GM19463 (cell line): ENCODE measurements at regions not wholly inside any gene's neighbourhood (a gene's known extent, or its start where the extent isn't known, plus 50 kb on each side); places are given as distances from the start of the nearest gene placed in this dataset.
"Not testable (repeated sequence)": the region's sequence is repeated elsewhere in the genome, so short reads cannot be mapped to it uniquely, and the experiment has no call there.

ENCODE experiments used
- ATAC-seq: cut with Tn5 transposase; IDR thresholded peaks from one replicate; pipeline ENCODE4 v1.9.1; 2021; ENCODE audit warnings: mild to moderate bottlenecking, moderate library complexity; ENCODE audit not compliant: unreplicated experiment

DNA sequence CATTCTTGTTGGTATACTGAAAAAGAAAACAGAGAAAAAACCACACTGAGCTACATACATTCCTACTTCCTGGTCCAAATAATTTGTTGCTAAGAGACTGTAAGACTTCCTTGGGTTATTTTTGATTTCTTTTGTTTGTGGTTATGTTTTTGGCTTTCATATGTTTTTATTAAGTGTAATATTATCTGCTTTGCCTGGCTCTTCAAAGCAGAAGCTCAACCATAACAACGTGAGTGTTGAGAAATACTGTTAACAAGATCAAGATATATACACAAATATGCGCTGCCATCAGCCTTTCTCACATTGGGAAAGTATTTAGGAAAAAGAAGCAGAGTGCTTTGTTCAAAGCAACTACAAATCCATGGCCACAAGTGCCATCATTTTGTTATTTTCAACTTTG is 556.2 kb upstream of the CBLB start:
- ATAC-seq: no peak

- ATAC-seq: no peak
These were observed 557.1 kb upstream of the CBLB start for GRCh38 chr3:106425916-106426315.

- ATAC-seq: no peak
These were observed 559.8 kb upstream of the CBLB start for GRCh38 chr3:106428565-106428994.

DNA sequence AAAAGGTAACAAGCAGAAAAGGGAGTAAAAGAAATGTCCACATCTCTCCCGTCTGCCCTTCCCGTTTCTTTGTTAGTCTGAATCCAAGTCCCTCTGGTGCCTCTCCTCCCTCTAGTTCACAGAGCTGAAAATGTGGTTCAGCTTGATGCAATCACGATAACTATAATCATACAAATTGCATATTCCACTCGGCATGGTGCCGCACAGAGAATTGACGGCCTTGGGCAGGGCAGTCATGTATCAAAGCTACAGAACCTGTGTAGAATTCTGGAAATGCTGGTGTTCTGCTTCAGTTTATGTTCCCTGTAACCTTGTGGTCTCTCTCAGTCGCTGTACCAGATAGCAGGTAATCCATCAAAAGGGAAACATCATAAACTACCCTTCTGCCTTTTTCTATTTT is 562.9 kb upstream of the CBLB start:
- no peak for ATAC-seq

DNA sequence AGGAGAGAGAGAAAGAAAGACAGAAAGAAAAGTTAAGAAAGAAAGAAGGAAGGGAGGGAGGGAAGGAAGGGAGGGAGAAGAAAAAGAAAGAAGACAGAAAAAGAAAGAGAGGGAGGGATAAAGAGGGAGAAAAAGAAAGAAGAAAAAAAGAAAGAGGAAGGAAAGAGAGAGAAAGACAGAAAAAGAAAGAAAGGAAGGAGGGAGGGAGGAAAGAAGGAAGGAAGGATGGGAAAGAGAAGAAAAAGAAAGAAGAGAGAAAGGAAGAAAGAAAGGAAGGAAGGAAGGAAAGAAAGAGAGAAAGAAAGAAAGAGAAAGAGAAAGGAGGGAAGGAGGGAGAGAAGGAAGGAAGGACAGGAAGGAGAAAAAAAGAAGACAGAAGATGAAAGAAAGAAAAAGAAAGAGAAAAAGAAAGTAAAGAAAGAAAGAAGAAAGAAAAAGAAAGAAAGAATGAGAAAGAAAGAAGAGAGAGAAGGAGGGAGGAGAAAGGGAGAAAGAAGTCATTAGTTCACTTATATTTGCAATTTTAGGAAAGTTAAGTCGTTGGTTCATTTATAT is 567.2 kb upstream of the CBLB start:
- no peak for ATAC-seq

- ATAC-seq: no peak
These were observed 570.1 kb upstream of the CBLB start for GRCh38 chr3:106438887-106439286.

GRCh38 chr3:106440672-106441071 is 571.9 kb upstream of the CBLB start:
- ATAC-seq: peak; percentile 80

GRCh38 chr3:106446271-106446670 is 577.5 kb upstream of the CBLB start:
- no peak for ATAC-seq

GRCh38 chr3:106447723-106448301 is 579.0 kb upstream of the CBLB start:
- no peak for ATAC-seq

DNA sequence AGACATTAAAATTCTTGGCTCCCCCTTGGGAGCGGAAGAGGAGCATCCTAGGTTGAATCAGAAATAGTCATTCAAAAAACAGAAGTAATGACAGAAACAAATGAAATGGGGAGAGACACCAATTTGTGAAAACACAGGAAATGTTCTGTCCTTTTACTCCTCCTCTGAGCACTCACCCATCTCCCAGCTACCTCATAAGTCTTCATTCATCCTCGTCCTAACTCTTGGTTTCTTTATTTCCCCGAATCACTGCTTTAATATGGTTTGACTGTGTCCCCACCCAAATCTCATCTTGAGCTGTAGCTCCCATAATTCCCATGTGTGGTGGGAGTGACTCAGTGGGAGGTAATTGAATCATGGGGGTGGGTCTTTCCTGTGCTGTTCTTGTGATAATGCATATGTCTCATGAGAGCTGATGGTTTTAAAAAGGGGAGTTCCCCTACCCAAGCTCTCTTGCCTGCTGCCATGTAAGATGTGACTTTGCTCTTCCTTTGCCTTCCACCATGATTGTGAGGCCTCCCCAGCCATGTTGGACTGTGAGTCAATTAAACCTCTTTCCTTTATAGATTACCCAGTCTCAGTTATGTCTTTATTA is 579.7 kb upstream of the CBLB start:
- not testable (repeated sequence) for ATAC-seq

- no peak for ATAC-seq
These were observed 583.3 kb upstream of the CBLB start for GRCh38 chr3:106452096-106452495.

GRCh38 chr3:106454497-106454896 is 585.7 kb upstream of the CBLB start:
- no peak for ATAC-seq

GRCh38 chr3:106457281-106458180 is 588.7 kb upstream of the CBLB start:
- peak; percentile 99 for ATAC-seq

DNA sequence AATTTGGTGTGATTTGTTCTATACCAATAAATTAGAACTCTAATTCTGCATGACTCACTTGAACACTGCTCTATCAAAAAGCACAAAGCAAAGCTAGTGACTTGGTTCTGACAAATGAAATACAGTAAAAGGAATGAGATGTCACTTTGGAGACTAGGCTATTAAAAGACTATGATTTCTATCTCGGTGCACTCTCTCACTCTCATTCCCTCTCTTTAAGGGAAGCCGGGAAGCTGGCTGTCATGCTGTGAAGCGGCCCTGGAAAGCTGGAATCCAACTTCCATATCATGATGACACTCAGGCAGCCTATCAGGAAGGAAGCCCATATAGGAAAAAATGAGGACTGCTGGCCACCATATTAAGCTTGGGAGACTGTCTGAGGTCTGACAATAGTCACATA is 590.1 kb upstream of the CBLB start:
- ATAC-seq: no peak

- no peak for ATAC-seq
These were observed 598.1 kb upstream of the CBLB start for GRCh38 chr3:106466881-106467280.

DNA sequence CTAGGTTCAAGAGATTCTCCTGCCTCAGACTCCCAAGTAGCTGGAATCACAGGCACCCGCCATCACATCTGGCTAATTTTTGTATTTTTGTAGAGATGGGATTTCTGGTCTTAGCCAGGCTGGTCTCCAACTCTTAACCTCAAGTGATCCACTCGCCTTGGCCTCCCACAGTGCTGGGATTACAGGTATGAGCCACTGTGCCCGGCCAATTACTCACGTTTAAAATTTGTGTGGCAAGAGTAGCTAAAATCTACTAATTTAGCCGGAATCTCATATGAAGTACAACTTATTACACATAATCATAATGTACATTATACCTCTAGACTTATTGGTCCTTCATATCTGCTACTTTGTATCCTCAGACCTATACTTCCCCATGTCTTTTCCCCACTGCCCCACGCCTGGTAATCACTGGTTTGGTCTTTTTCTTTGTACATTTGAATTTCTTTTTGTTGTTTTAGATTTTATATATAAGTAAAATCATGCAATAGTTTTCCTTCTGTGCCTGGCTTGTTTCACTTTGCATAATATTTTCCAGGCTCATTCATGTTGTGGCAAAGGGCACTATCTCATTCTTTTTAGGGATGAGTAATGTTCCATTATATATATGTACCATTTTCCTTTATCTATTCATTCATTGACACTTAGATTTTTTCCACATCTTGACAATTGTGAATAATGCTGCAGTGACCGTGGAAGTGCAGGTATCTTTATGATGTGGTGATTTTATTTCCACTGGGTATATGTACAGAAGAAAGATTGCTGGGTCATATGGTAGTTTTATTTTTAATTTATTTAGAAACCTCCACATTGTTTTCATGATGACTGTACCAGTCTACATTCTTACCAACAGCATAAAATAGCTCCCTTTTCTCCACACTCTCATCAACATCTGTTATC is 605.0 kb upstream of the CBLB start:
- ATAC-seq: no peak

DNA sequence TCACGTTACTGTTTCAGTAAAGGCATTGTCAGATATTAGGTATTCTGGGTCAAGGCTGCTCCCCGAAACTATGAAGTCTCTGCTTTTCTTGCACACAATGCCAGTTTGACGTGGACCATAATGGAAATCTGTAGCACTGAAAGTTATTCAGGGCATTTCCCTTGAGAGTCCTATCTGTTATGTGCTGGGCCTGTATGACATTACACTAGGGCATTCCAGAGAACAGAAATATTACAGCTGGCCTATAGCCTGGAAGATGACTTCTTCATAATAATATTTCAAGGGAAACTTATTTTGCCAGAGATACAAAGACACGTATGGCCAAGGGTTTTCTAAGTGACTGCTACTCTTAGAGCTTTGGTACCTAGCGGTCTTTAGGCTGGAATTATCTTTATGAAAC is 613.6 kb upstream of the CBLB start:
- no peak for ATAC-seq

GRCh38 chr3:106485217-106485616 is 616.4 kb upstream of the CBLB start:
- no peak for ATAC-seq

GRCh38 chr3:106485802-106486201 is 617.0 kb upstream of the CBLB start:
- no peak for ATAC-seq

DNA sequence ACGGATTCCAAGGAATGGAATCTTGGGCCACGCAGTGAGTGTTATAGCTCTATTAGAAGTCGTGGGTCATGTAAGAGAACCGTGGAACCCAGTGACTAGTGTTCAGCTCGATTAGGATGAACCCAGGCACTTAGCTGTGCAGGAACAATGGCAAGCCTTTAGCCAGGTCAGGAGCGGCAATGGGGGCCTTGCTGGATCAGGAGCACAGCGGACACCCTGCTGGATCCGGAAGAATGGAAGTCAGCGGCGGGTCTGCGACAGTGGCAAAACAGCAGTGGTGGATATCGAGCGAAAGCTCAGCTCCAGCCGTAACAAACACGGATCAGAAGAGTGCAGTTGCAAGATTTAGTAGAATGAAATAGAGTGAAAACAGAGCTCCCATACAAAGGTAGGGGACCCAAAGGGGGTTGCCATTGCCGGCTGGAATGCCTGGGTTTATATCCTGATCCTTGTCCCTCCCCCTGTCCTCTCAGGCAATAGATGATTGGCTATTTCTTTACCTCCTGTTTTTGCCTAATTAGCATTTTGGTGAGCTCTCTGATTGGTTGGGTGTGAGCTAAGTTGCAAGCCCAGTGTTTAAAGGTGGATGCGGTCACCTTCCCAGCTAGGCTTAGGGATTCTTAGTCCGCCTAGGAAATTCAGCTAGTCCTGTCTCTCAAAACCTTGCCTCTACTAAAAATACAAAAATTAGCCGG is 618.3 kb upstream of the CBLB start:
- not testable (repeated sequence) for ATAC-seq
